ENCODE measurements at regions not wholly inside any gene's neighbourhood (a gene's known extent, or its start where the extent isn't known, plus 50 kb on each side); places are given as distances from the start of the nearest gene placed in this dataset.

- no peak for ATAC-seq (ENCODE audit: low FRiP score)
- no peak for DNase-seq (ENCODE audit: low spot score)
- TF ChIP-seq CTCF (IDR thresholded peaks at IDR 0.05), result no peak
Observed at GRCh38 chr11:100555931-100556330, 131.2 kb upstream of the ARHGAP42 start.

GRCh38 chr11:100556781-100557180 is 130.3 kb upstream of the ARHGAP42 start:
- ATAC-seq (ENCODE audit: low FRiP score) (no peak), DNase-seq (ENCODE audit: low spot score) (no peak)
- TF ChIP-seq CTCF (IDR thresholded peaks at IDR 0.05), result no peak

- no peak for TF ChIP-seq CTCF (IDR thresholded peaks at IDR 0.05)
- no peak for DNase-seq (ENCODE audit: low spot score)
- ATAC-seq (ENCODE audit: low FRiP score), result no peak
Observed at GRCh38 chr11:100557830-100558611, 129.1 kb upstream of the ARHGAP42 start.

- no peak for DNase-seq (ENCODE audit: low spot score)
- ATAC-seq (ENCODE audit: low FRiP score), result no peak
- TF ChIP-seq CTCF (IDR thresholded peaks at IDR 0.05), result no peak
Observed at GRCh38 chr11:100560606-100561005, 126.5 kb upstream of the ARHGAP42 start.

GRCh38 chr11:100561323-100561722 is 125.8 kb upstream of the ARHGAP42 start:
- DNase-seq (ENCODE audit: low spot score) (no peak), ATAC-seq (ENCODE audit: low FRiP score) (no peak)
- no peak for TF ChIP-seq CTCF (IDR thresholded peaks at IDR 0.05)

GRCh38 chr11:100562128-100562527 is 125.0 kb upstream of the ARHGAP42 start:
- no peak for TF ChIP-seq CTCF (IDR thresholded peaks at IDR 0.05)
- ATAC-seq (ENCODE audit: low FRiP score) (peak; percentile 82), DNase-seq (ENCODE audit: low spot score) (no peak)

All from omental fat pad (tissue), 3 donors.